K562 (cell line): ENCODE measurements at regions not wholly inside any gene's neighbourhood (a gene's known extent, or its start where the extent isn't known, plus 50 kb on each side); places are given as distances from the start of the nearest gene placed in this dataset.

Experiments
- CHD2 ChIP-seq: IDR thresholded peaks from 2 replicates; pipeline ENCODE4 v1.6.1; 2011; ENCODE audit warnings: low read depth, low read length
- CREB1 ChIP-seq, 2 experiments: sonication (generic) in 1 of 2; formaldehyde crosslinking in 1 of 2; IDR thresholded peaks; 2 replicates each; pipeline versions ENCODE4 v1.6.1 to v1.8.0; 2012 to 2022; ENCODE audit warnings: inconsistent platforms in 1 of 2, mild to moderate bottlenecking in 1 of 2, missing genetic modification reagents in 1 of 2, moderate library complexity in 1 of 2
- FOXP1 ChIP-seq: sonication (generic); formaldehyde crosslinking; IDR thresholded peaks from 2 replicates; pipeline ENCODE4 v1.8.0; 2022; ENCODE audit warnings: mild to moderate bottlenecking, missing genetic modification reagents
- HDAC8 ChIP-seq: fragments of 450-650 bp; IDR thresholded peaks from 2 replicates; pipeline ENCODE4 v1.6.1; 2016; ENCODE audit warnings: mild to moderate bottlenecking, missing genetic modification characterization, moderate library complexity, missing compliant biosample characterization
- HSF4 ChIP-seq: fragments of 250-450 bp; sonication (Bioruptor Pico); IDR thresholded peaks from 2 replicates; pipeline ENCODE4 v2.1.2; 2022; ENCODE audit warnings: mild to moderate bottlenecking, moderate library complexity, borderline replicate concordance
- KLF1 ChIP-seq: fragments of 450-650 bp; IDR thresholded peaks from 2 replicates; pipeline ENCODE4 v1.6.1; 2016; ENCODE audit warnings: missing genetic modification characterization, missing compliant biosample characterization
- PHF21A ChIP-seq: fragments of 450-650 bp; IDR thresholded peaks from 2 replicates; pipeline ENCODE4 v1.6.1; 2017; ENCODE audit warnings: low read depth, borderline replicate concordance
- ZNF695 ChIP-seq: fragments of 450-650 bp; formaldehyde crosslinking; IDR thresholded peaks from 2 replicates; pipeline ENCODE4 v1.4.0; 2020; ENCODE audit warnings: mild to moderate bottlenecking, moderate library complexity
- TF ChIP-seq, protein P1 (sequence below): fragments of 150-350 bp; conservative IDR thresholded peaks from 2 replicates; pipeline ENCODE4 v1.6.1; 2014; ENCODE audit warnings: low read length
- TF ChIP-seq, protein P2 (sequence below): fragments of 450-650 bp; IDR thresholded peaks from 2 replicates; pipeline ENCODE4 v1.6.1; 2016; ENCODE audit warnings: mild to moderate bottlenecking, moderate library complexity
- TF ChIP-seq, protein P3 (sequence below): sonication (generic); formaldehyde crosslinking; IDR thresholded peaks from 2 replicates; pipeline ENCODE4 v1.8.1; 2023; ENCODE audit warnings: mild to moderate bottlenecking, missing genetic modification reagents

DNA sequence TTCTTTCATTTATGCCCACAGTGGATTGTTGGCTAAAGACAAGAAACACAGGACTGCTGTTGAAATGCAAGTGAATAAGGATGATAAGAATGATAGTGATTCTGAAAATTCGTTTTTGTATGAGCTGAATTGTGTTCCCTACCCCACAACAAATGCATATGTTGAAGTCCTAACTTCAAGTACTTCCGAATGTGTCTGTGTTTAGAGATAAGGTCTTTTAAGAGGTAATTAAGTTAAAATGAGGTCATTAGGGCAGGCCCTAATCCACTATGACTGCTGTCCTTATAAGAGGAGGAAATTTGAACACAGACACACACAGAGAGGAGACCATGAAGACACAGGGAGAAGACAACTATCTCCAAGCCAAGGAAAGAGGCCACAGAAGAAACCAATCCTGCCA, 126.6 kb upstream of the ACSL4 start (continued):
- TF ChIP-seq HDAC8: no peak
- no peak for TF ChIP-seq HSF4 (CRISPR knock-in tag)
- TF ChIP-seq ZNF695: no peak
- TF ChIP-seq PHF21A: no peak
- TF ChIP-seq, protein P1, sequence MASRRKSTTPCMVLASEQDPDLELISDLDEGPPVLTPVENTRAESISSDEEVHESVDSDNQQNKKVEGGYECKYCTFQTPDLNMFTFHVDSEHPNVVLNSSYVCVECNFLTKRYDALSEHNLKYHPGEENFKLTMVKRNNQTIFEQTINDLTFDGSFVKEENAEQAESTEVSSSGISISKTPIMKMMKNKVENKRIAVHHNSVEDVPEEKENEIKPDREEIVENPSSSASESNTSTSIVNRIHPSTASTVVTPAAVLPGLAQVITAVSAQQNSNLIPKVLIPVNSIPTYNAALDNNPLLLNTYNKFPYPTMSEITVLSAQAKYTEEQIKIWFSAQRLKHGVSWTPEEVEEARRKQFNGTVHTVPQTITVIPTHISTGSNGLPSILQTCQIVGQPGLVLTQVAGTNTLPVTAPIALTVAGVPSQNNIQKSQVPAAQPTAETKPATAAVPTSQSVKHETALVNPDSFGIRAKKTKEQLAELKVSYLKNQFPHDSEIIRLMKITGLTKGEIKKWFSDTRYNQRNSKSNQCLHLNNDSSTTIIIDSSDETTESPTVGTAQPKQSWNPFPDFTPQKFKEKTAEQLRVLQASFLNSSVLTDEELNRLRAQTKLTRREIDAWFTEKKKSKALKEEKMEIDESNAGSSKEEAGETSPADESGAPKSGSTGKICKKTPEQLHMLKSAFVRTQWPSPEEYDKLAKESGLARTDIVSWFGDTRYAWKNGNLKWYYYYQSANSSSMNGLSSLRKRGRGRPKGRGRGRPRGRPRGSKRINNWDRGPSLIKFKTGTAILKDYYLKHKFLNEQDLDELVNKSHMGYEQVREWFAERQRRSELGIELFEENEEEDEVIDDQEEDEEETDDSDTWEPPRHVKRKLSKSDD: no peak
- TF ChIP-seq, protein P2, sequence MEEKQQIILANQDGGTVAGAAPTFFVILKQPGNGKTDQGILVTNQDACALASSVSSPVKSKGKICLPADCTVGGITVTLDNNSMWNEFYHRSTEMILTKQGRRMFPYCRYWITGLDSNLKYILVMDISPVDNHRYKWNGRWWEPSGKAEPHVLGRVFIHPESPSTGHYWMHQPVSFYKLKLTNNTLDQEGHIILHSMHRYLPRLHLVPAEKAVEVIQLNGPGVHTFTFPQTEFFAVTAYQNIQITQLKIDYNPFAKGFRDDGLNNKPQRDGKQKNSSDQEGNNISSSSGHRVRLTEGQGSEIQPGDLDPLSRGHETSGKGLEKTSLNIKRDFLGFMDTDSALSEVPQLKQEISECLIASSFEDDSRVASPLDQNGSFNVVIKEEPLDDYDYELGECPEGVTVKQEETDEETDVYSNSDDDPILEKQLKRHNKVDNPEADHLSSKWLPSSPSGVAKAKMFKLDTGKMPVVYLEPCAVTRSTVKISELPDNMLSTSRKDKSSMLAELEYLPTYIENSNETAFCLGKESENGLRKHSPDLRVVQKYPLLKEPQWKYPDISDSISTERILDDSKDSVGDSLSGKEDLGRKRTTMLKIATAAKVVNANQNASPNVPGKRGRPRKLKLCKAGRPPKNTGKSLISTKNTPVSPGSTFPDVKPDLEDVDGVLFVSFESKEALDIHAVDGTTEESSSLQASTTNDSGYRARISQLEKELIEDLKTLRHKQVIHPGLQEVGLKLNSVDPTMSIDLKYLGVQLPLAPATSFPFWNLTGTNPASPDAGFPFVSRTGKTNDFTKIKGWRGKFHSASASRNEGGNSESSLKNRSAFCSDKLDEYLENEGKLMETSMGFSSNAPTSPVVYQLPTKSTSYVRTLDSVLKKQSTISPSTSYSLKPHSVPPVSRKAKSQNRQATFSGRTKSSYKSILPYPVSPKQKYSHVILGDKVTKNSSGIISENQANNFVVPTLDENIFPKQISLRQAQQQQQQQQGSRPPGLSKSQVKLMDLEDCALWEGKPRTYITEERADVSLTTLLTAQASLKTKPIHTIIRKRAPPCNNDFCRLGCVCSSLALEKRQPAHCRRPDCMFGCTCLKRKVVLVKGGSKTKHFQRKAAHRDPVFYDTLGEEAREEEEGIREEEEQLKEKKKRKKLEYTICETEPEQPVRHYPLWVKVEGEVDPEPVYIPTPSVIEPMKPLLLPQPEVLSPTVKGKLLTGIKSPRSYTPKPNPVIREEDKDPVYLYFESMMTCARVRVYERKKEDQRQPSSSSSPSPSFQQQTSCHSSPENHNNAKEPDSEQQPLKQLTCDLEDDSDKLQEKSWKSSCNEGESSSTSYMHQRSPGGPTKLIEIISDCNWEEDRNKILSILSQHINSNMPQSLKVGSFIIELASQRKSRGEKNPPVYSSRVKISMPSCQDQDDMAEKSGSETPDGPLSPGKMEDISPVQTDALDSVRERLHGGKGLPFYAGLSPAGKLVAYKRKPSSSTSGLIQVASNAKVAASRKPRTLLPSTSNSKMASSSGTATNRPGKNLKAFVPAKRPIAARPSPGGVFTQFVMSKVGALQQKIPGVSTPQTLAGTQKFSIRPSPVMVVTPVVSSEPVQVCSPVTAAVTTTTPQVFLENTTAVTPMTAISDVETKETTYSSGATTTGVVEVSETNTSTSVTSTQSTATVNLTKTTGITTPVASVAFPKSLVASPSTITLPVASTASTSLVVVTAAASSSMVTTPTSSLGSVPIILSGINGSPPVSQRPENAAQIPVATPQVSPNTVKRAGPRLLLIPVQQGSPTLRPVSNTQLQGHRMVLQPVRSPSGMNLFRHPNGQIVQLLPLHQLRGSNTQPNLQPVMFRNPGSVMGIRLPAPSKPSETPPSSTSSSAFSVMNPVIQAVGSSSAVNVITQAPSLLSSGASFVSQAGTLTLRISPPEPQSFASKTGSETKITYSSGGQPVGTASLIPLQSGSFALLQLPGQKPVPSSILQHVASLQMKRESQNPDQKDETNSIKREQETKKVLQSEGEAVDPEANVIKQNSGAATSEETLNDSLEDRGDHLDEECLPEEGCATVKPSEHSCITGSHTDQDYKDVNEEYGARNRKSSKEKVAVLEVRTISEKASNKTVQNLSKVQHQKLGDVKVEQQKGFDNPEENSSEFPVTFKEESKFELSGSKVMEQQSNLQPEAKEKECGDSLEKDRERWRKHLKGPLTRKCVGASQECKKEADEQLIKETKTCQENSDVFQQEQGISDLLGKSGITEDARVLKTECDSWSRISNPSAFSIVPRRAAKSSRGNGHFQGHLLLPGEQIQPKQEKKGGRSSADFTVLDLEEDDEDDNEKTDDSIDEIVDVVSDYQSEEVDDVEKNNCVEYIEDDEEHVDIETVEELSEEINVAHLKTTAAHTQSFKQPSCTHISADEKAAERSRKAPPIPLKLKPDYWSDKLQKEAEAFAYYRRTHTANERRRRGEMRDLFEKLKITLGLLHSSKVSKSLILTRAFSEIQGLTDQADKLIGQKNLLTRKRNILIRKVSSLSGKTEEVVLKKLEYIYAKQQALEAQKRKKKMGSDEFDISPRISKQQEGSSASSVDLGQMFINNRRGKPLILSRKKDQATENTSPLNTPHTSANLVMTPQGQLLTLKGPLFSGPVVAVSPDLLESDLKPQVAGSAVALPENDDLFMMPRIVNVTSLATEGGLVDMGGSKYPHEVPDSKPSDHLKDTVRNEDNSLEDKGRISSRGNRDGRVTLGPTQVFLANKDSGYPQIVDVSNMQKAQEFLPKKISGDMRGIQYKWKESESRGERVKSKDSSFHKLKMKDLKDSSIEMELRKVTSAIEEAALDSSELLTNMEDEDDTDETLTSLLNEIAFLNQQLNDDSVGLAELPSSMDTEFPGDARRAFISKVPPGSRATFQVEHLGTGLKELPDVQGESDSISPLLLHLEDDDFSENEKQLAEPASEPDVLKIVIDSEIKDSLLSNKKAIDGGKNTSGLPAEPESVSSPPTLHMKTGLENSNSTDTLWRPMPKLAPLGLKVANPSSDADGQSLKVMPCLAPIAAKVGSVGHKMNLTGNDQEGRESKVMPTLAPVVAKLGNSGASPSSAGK: no peak
- TF ChIP-seq CREB1 (IDR thresholded peaks at IDR 0.05): no peak
- TF ChIP-seq CREB1 (CRISPR knock-in tag; IDR thresholded peaks at IDR 0.05): no peak
- no peak for TF ChIP-seq FOXP1 (CRISPR knock-in tag)
- no peak for TF ChIP-seq CHD2
- no peak for TF ChIP-seq KLF1 (tag)
- TF ChIP-seq, protein P3, sequence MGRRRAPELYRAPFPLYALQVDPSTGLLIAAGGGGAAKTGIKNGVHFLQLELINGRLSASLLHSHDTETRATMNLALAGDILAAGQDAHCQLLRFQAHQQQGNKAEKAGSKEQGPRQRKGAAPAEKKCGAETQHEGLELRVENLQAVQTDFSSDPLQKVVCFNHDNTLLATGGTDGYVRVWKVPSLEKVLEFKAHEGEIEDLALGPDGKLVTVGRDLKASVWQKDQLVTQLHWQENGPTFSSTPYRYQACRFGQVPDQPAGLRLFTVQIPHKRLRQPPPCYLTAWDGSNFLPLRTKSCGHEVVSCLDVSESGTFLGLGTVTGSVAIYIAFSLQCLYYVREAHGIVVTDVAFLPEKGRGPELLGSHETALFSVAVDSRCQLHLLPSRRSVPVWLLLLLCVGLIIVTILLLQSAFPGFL: no peak
